OCI-LY3 (cell line): ENCODE measurements at regions not wholly inside any gene's neighbourhood (a gene's known extent, or its start where the extent isn't known, plus 50 kb on each side); places are given as distances from the start of the nearest gene placed in this dataset.

Source experiments
- H2AFZ ChIP-seq: fragments of 200-600, 300-600 bp; shearing (Covaris generic); 2 replicates; pipeline ENCODE4 v1.6.0; 2014; ENCODE audit warnings: antibody characterized with exemption, low read depth, low read length
- H3K27ac ChIP-seq: fragments of 200-600, 300-600 bp; sonication (generic); 2 replicates; pipeline ENCODE4 v1.5.1; 2014; ENCODE audit warnings: mild to moderate bottlenecking, low read length, moderate library complexity, mixed read lengths
- H3K27me3 ChIP-seq: fragments of 200-600, 300-600 bp; sonication (generic); 2 replicates; pipeline ENCODE4 v1.6.1; 2014; ENCODE audit warnings: low read depth, low read length, mixed read lengths
- H3K36me3 ChIP-seq: fragments of 200-600, 300-600 bp; sonication (generic); replicated peaks from 2 replicates; pipeline ENCODE3; 2014; ENCODE audit warnings: low read depth, low read length, mixed read lengths
- H3K4me1 ChIP-seq: fragments of 300-600, 200-600 bp; sonication (generic); 2 replicates; pipeline ENCODE4 v1.6.1; 2014; ENCODE audit warnings: low read length, mixed read lengths
- H3K4me2 ChIP-seq: fragments of 200-600, 300-600 bp; sonication (generic); 2 replicates; pipeline ENCODE4 v1.6.1; 2014; ENCODE audit warnings: low read length, mixed read lengths
- H3K4me3 ChIP-seq: fragments of 300-600, 200-600 bp; sonication (generic); 2 replicates; pipeline ENCODE4 v1.5.1; 2014; ENCODE audit warnings: antibody characterized with exemption, mild to moderate bottlenecking, low read length, moderate library complexity
- H3K79me2 ChIP-seq: fragments of 300-600, 200-600 bp; shearing (Covaris generic); 2 replicates; pipeline ENCODE4 v1.6.1; 2014; ENCODE audit warnings: mild to moderate bottlenecking, low read length, mixed read lengths
- H3K9ac ChIP-seq: fragments of 300-600, 200-600 bp; shearing (Covaris generic); 2 replicates; pipeline ENCODE4 v1.6.0; 2014; ENCODE audit warnings: mild to moderate bottlenecking, low read length, moderate library complexity
- H3K9me3 ChIP-seq: fragments of 200-600, 300-600 bp; shearing (Covaris generic); 2 replicates; pipeline ENCODE4 v1.6.1; 2014; ENCODE audit warnings: low read length, mixed read lengths; ENCODE audit not compliant: insufficient read depth
- H4K20me1 ChIP-seq: fragments of 200-600, 300-600 bp; sonication (generic); 2 replicates; pipeline ENCODE4 v1.6.1; 2016; ENCODE audit warnings: low read length, mixed read lengths; ENCODE audit not compliant: insufficient read depth
- EZH2phosphoT487 ChIP-seq: fragments of 200-600 bp; shearing (Covaris generic); IDR thresholded peaks from 2 replicates; pipeline ENCODE4 v1.6.1; 2018; ENCODE audit warnings: antibody characterized with exemption, mixed run types, low read depth
- TF ChIP-seq, protein P1 (sequence below): fragments of 200-600, 300-600 bp; sonication (generic); IDR thresholded peaks from 2 replicates; pipeline ENCODE4 v1.5.1; 2014; ENCODE audit warnings: antibody characterized with exemption, low read length, low read depth

DNA sequence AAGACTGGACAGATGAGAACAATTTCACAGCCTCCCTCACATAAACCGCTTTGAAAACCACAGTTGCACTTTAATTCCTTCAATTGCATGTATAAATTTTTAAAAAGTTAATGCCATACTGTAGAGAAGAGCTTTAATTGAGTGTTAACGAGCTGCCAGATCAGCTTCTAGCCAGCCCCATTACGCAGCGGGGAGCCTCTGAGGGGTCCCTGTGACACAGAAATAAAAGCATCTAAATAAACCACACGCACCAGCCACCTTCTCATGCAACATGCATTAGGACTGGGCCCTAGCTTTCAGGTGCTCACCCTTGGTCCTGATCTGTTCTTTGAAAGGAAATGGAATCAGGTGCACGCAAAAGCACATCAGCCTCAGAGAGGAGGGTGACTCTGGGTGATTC is 111.7 kb downstream of the SPATA19 start:
- no peak overlapping the region for H3K4me2 ChIP-seq
- no peak overlapping the region for H2AFZ ChIP-seq
- no peak for TF ChIP-seq EZH2phosphoT487
- TF ChIP-seq, protein P1, sequence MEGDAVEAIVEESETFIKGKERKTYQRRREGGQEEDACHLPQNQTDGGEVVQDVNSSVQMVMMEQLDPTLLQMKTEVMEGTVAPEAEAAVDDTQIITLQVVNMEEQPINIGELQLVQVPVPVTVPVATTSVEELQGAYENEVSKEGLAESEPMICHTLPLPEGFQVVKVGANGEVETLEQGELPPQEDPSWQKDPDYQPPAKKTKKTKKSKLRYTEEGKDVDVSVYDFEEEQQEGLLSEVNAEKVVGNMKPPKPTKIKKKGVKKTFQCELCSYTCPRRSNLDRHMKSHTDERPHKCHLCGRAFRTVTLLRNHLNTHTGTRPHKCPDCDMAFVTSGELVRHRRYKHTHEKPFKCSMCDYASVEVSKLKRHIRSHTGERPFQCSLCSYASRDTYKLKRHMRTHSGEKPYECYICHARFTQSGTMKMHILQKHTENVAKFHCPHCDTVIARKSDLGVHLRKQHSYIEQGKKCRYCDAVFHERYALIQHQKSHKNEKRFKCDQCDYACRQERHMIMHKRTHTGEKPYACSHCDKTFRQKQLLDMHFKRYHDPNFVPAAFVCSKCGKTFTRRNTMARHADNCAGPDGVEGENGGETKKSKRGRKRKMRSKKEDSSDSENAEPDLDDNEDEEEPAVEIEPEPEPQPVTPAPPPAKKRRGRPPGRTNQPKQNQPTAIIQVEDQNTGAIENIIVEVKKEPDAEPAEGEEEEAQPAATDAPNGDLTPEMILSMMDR = no peak
- H3K9me3 ChIP-seq = no peaks in the 10 kb centered on the region
- H3K27me3 ChIP-seq = no peaks in the 10 kb centered on the region
- no peaks in the 10 kb centered on the region for H3K4me1 ChIP-seq
- no peak overlapping the region for H3K27ac ChIP-seq
- no peaks in the 10 kb centered on the region for H4K20me1 ChIP-seq
- H3K9ac ChIP-seq = no peak overlapping the region
- no peaks in the 10 kb centered on the region for H3K79me2 ChIP-seq
- no peak overlapping the region for H3K4me3 ChIP-seq
- no peaks in the 10 kb centered on the region for H3K36me3 ChIP-seq

- no peaks in the 10 kb centered on the region for H3K79me2 ChIP-seq
- H3K9ac ChIP-seq = no peak overlapping the region
- no peak overlapping the region for H2AFZ ChIP-seq
- no peak overlapping the region for H3K27ac ChIP-seq
- H4K20me1 ChIP-seq = no peaks in the 10 kb centered on the region
- TF ChIP-seq EZH2phosphoT487 = no peak
- TF ChIP-seq, protein P1 = no peak
- H3K36me3 ChIP-seq = no peaks in the 10 kb centered on the region
- H3K27me3 ChIP-seq = no peaks in the 10 kb centered on the region
- H3K4me3 ChIP-seq = no peak overlapping the region
- H3K4me2 ChIP-seq = no peak overlapping the region
- H3K4me1 ChIP-seq = no peaks in the 10 kb centered on the region
- H3K9me3 ChIP-seq = no peaks in the 10 kb centered on the region
These were observed 113.1 kb downstream of the SPATA19 start for GRCh38 chr11:133732109-133732674.

- TF ChIP-seq, protein P1 = no peak
- no peak for TF ChIP-seq EZH2phosphoT487
- Histone ChIP-seq H3K9ac (no peak overlapping the region), H2AFZ (no peak overlapping the region), H3K4me1 (no peaks in the 10 kb centered on the region), H3K27ac (no peak overlapping the region), H3K9me3 (no peaks in the 10 kb centered on the region), H4K20me1 (no peaks in the 10 kb centered on the region), H3K79me2 (no peaks in the 10 kb centered on the region), H3K4me3 (no peak overlapping the region), H3K36me3 (no peaks in the 10 kb centered on the region), H3K27me3 (no peaks in the 10 kb centered on the region), H3K4me2 (no peak overlapping the region)
These were observed 117.5 kb downstream of the SPATA19 start for GRCh38 chr11:133727774-133728173.

- Histone ChIP-seq H3K4me1 (no peaks in the 10 kb centered on the region), H3K79me2 (no peaks in the 10 kb centered on the region), H3K4me3 (no peak overlapping the region), H3K27me3 (no peaks in the 10 kb centered on the region), H3K27ac (no peak overlapping the region), H3K36me3 (no peaks in the 10 kb centered on the region), H3K9ac (no peak overlapping the region), H3K9me3 (no peaks in the 10 kb centered on the region), H2AFZ (no peak overlapping the region), H3K4me2 (no peak overlapping the region), H4K20me1 (no peaks in the 10 kb centered on the region)
- TF ChIP-seq, protein P1 = no peak
- TF ChIP-seq EZH2phosphoT487 = no peak
These were observed 118.8 kb downstream of the SPATA19 start for GRCh38 chr11:133726542-133726941.
